ENCODE measurements at regions not wholly inside any gene's neighbourhood (a gene's known extent, or its start where the extent isn't known, plus 50 kb on each side); places are given as distances from the start of the nearest gene placed in this dataset.

- TF ChIP-seq CTCF (conservative IDR thresholded peaks at IDR 0.05; ENCODE audit: low read length), result no peak
- TF ChIP-seq EZH2phosphoT487 (IDR thresholded peaks at IDR 0.05; ENCODE audit: borderline replicate concordance), result no peak
Measured at GRCh38 chr12:118651487-118651886, 275.1 kb downstream of the SUDS3 start.
